CD4-positive, alpha-beta T cell treated with Interleukin-12 subunit alpha and Interleukin-12 subunit beta, for 1 hour (primary cell): ENCODE measurements at regions not wholly inside any gene's neighbourhood (a gene's known extent, or its start where the extent isn't known, plus 50 kb on each side); places are given as distances from the start of the nearest gene placed in this dataset.
"Not testable (repeated sequence)": the region's sequence is repeated elsewhere in the genome, so short reads cannot be mapped to it uniquely, and the experiment has no call there.

Source experiments
- DNase-seq: peaks from one replicate; pipeline ENCODE4 v3.0.0-alpha.2; 2020

DNA sequence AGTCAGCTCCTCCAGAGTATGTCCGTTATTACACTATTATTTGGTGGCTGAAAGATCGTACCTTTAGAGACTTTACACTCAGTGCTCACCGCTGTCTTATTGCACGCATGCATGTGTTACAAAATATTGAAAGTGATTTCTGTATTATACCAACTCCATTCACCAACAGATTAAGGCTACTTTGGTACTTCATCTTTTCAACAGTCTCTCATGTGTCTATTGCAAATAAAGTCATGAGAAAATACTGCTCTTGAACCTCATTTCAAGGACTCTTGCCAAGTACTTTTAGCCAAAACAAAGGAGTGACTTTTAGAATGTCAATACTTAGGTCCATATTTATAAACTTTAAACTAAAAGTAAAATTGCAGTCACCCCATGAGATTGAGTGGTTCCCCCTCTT lies 503.6 kb downstream of the TMEM121 start:
- no peak for DNase-seq

DNA sequence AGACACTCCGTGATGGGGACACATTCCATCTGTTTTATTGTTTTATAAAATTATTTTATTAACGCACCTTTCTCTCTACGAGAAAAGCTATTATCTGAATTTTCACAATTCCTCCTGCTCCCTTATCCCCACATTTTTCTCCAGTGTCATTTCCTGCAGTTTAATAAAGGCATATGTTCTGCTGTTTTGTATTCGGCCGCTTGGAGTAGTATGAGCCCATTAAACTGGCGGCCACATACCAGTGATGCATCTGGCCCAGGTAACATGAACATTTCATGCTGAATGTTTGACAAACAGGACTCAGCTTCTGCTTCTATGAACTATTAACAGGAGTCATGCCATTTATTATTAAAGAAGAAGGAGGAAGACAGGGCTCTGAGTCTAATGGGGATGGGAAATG lies 511.0 kb downstream of the TMEM121 start:
- DNase-seq, result no peak

DNA sequence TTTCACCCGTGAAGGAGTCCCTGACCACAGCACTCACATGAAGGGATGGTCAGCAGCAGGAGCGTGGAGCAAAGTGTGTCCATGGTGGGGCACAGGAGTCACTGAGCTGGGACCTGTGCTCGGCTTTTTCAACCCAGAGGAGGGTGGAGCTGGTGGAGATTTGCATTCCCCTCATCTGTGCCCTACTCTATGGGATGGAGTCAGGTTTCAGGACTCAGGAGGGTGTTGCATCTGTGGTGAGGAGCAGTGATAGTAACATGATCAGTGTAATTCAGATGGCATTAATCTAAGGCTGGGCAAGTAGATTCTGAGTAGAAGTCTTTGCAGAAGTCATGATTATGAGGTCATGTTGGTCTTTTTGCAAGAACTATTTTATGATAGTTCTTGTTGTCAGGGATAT lies 511.9 kb downstream of the TMEM121 start:
- no peak for DNase-seq

DNA sequence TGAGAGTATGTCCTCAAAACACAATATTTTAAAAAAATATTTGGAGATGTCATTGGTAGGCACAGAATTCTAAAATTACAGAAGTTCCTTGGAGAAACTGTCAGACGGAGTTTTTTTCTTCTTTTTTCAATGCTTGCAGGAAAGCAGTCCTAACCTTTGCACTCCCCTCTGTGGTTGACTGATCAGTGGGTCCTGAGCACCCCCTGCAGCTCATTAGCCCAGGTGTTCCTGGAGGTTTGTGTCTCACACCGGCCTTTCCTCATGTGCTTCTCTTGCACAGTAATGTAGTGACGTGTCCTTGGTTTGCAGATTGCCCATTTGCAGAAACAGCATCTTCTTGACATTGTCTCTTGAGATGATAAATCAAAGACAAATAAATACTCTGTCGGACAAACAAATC lies 513.0 kb downstream of the TMEM121 start:
- DNase-seq, result peak; percentile 44

DNA sequence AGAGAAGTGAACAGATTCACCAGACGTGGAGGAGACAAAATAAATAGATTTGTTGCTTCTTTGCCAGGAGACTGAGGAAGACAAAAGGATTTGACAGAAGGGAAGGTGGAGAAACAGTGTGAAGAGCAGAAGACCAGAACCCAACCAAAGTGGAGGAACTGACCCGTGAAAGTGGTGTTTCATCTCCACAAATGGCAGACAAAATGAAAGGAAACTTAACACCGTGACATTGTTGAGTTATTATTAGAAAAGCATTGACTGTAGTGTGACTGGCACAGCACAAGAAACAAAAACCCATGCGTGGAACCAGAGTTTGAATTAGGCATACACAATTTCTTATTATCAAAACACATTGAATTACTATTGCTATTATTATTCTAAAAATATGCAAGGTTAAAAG lies 518.1 kb downstream of the TMEM121 start:
- DNase-seq, result no peak

DNA sequence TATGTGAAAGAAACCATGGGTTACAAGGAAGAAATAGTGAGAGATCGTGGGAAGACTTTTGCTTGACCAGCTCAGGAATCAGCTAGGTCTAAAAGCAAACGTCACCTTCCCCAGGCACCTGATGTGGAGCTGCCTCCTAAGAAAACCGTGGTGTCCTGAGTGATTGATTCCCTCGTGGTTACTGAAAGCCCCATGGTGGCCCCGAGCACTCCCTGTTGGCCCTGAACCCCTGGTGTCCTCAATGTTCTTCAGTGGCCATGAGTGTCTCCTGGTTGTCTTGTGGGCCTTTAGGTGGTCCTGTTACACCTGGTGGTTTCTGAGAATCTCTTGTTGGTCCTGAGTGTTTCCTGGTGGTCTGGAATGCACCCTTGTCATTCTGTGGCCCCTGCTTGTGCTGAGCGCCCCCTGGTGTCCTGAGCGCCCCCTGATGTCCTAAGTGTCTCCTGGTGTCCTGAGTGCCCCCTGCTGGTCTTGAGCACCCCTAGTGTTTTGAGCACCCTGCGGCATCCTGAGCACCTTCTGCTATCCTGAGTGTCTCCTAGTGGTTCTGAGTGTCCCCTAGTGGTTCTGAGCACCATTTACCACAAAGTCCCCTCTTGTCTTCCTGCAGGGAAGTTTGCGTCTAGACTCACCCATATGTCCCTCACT lies 518.7 kb downstream of the TMEM121 start:
- peak; percentile 80 for DNase-seq

DNA sequence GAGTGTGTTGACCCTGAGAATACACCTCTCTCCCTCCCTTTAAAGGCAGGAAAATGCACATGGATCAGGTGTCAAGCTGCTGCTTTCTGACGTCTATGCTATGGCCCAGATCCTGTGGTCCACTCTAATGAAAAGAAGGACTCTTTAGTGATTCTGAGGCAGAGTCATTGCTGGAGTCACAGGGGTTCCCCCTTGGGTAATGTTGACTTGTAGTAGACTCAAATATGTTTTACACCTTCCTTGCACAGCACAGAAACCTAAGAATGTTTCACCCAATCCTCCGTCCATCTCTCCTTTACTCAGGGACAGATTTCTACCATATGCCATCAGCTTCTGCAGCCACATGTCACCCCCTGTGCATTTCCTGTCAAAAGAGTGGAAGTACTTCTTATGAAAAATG lies 525.4 kb downstream of the TMEM121 start:
- no peak for DNase-seq

DNA sequence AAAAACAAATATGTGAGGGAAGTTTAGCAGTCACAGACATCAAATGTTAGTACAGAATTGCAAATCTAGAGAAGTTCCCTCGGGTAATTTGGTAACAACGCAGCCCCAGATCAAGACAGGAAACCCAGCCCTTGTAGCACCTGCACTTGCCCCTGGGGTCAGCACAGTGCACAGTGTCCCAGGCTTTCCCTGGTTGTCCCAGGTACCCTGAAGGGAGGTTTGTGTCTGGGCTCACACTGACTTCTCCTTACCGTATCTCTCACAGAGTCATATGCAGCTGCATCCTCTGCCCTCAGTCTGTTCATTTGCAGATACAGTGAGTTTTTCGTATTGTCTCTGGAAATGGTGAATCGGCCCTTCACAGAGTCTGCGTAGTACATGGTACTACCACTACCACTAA lies 528.9 kb downstream of the TMEM121 start:
- DNase-seq, result no peak

DNA sequence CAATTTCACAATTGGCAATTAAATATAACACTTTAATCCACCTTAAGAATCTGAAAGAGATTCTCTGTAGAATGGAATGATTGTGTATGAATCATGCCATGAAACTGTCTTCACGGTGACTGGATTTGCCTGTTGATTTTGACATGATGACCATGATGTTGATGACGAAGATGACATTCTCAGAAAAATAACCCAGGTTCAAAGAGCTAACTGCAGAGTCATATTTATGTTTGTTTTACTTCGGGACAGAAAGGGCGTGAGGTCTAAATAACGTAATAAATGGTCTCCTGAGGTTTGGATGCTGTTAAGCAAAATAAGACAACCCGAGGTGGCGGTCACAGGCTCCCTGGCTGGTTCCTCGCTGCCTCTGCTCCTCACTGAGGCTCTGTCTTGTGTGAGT lies 532.0 kb downstream of the TMEM121 start:
- no peak for DNase-seq

DNA sequence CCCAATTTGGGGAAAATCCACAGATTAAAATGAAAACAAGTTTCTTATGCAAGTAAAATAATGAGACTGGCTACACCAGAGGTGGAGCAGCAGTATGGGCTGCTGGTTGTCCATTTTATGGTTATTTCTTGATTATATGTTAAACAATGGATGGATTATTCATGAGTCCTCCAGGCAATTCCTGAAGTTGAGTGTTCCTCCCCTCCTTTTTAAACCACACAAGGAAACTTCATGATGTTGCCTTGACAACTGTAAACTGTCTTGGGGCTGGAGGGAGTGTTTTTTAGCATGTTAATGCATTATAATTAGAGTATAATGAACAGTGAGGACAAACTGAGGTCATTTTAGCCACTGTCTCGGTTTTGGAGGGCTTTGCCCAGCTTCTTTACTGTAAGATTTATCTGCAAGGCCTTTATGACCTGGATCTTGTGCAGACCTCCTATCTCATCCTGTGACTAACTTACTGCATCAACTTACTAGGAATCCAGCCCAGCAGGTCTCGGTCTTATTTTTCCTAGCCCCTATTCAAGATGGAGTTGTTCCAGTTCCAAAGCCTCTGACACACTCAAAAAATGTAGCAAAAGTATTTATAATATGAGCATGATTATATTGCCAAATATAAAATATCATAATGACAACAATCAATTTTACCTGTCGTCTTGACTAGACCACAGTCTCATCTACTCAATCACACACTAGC lies 534.0 kb downstream of the TMEM121 start:
- no peak for DNase-seq

DNA sequence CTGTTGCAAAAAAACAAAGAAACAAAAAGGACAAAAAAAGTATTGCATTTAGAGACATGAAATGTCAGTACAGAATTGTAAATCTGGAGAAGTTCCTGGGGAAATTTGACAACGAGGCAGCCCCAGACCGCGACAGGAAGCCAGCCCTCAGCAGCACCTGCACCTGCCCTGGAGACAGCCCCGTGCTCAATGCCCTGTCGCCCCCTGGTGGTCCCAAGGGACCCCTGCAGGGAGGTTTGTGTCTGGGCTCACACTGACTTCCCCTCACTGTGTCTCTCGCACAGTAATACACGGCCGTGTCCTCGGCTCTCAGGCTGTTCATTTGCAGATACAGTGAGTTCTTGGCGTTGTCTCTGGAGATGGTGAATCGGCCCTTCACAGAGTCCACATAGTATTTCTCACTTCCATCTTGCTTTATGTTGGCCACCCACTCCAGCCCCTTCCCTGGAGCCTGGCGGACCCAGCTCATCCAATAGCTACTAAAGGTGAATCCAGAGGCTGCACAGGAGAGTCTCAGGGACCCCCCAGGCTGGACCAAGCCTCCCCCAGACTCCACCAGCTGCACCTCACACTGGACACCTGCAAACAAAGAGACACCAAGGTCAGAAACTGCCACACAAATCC lies 535.6 kb downstream of the TMEM121 start:
- DNase-seq, result peak; percentile 87

DNA sequence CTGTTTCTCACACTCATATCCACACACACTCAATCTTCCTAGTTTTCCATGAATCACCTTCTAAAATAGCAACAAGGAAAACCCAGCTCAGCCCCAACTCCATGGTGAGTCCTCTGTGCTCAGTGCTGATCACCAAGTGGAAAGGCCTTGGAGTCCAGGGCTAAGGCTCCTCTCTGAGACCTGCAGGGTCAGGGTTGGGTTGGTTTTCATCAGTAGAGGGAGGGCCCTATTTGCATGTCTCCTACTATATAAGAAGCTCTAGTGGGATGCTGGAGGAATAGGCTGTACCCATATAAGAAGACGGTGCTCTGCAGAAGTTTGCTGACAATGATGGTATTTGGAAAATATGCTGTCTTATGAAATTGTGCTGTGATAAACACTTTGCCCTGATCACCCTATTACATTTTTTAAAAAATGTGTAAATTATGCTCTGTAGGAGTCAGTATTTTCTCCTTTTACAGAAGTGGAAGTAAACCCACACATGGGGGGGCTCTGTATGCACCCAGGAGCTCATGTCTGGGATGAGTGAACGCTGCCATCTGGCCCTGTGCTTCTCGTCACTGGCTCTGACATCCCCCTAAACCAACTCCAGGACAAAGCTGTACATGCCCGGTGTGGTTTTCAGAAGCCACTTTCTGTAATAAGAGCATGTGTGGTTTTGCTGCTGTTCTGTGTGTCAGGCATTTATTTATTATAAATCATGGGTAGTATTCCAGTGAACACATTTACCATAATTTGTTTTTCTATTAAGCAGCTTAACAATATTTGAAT lies 536.3 kb downstream of the TMEM121 start:
- DNase-seq, result no peak

DNA sequence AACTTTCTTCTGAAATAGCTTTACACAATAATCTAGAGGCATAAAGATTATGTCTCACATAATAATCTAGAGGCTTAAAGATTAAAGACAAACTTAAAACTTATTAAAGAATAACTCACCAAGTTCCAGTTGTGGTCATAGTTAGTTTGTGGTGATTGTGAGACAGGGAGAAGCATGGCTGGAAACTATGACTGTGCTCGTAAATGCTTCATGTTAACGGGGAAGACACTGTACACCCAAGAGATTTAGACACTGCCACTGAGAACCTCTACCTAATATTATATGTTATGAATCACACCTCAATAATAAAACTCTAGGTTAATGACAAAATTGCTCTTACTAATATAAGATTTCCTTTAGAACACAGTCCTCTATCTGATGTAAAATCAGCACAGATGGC lies 541.6 kb downstream of the TMEM121 start:
- no peak for DNase-seq

DNA sequence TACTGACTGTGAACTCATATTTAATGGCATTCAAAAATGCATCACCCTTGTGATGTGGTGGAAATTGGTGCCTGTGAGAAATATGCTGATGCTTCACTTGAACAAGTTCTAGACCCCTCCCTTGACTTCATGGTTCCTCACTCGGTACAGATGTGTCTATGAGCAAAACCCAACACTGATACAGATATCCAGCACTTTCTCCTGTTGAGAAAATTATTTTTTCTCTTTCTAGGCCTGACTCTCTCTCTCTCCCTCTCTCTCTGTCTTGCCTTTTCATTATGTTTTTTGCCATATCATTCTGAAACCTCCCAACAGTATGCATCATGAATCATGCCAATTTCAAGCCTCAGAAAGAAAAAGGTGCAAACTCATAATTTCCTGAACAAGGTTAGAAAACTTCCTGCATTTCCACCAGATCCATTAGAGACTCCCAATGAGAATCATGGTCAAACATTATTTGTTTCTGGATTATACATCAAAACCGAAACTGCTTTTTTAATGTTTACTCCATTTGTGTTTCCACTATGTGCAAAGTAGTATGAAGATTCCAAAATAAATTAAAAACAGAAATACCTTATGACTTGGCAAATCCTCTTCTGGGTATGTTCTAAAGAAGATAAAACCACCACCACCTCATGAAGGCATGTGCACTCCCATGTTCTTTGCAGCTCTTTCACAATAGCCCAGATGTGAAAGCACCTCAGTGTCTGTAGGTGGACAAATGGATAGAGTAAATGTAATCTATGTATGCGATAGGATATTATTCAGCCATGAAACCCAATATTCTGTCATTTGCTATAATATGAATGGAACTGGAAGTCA lies 543.6 kb downstream of the TMEM121 start:
- no peak for DNase-seq

DNA sequence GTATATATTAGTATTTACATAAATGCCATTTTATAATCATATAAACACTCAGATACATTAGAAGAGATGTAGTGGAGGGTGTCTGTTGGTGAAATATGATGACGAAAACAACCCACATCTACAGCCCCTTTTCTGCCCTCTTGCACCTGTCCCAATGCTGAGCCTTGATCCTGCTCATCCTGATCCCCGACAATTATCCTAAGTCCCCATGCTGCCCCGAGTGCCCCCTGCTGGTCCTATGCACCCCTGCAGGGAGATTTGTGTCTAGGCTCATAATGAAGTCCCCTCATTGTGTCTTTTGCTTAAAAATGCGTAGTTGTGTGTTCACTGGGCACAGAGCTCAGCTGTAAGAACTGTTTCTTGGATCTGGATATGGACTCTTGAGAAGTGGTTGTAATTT lies 554.5 kb downstream of the TMEM121 start:
- no peak for DNase-seq

DNA sequence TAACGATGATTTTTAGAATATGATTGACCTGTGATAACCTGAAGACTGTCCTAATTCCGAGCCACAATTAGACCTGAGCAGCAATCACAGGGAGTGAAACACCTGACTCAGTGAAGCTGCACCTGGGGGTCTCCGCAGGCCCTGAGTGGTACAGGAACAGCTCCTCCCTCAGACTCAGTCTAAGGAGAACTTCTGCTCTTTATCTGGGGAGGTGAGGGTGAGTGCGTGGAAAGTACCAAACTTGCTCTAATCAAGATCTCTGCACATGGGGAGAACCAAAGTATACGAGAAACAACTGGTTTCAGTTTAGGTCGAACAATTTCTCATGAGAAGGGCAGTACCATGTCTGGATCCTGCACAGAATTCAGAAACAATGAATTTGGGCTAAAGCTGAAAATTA lies 555.3 kb downstream of the TMEM121 start:
- DNase-seq, result not testable (repeated sequence)

DNA sequence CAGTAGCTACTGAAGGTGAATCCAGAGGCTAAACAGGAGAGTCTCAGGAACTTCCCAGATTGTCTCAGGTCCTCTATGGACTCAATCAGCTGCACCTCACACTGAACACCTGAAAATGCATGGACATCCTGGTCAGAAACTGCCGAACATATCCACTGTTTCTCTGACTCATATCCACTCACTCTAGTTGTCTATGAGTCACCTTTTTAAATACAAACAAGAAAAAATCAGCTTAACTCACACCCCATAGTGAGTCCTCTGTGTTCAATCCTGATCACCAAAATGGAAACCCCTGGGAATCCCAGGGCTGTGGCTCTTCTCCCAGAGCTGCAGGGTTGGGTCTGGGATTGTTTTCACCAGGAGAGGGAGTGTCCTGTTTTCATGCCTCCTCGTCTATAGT lies 556.7 kb downstream of the TMEM121 start:
- no peak for DNase-seq

DNA sequence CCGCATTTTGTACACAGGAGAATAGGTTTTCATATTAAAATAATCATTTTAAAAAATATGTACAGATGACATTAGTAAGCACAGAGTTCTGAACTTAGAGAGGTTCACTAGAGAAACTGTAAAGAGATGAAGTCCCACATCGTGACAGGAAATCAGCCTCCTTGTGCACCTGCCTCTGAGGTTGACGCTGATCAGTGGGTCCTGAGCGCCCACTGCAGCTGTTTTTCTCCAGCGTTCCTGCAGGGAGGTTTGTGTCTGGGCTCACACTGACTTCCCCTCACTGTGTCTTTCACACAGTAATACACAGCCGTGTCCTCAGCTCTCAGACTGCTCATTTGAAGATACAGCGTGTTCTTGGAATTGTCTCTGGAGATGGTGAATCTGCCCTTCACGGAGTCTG lies 561.5 kb downstream of the TMEM121 start:
- no peak for DNase-seq

DNA sequence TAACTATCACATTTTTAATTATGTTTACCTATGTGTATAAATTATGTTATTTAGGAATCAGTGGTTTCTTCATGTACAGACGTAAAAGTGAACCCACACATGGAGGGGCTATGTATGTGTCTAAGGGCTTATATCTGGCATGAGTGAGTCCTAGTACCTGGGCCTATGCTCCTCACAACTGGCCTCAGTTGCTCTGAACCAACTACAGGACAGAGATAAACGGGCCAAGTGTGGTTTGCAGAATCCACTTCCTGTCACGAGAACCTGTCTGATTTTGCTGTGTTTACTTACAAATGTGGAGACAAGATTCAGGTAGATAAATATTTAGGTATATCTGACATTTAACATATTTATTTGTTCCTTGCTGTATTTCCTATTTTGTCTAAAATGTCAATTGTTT lies 562.5 kb downstream of the TMEM121 start:
- DNase-seq, result not testable (repeated sequence)

DNA sequence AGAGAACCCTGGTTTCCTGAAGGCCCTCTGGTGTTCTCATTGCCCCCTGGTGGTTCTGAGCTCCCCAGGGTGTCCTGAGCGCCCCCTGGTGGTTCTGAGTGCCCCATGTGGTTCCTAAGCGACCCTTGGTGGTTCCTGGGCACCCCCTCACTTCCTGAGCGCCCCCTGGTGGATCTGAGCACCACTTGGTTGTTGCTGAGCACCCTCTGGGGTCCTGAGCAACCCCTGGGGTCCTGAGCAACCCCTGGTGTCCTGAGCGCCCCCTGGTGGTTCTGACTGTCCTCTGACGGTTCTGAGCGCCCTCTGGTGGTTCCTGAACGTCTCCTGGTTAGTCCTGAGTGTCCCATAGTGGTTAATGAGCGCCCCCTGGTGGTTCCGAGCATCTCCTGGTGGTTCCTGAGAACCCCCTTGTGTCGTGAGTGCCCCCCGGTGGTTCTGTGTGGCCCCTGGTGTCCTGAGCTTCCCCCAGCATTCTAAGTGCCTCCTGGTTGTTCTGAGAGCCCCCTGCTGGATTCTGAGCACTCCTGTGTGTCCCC lies 568.3 kb downstream of the TMEM121 start:
- peak; percentile 45 for DNase-seq

DNA sequence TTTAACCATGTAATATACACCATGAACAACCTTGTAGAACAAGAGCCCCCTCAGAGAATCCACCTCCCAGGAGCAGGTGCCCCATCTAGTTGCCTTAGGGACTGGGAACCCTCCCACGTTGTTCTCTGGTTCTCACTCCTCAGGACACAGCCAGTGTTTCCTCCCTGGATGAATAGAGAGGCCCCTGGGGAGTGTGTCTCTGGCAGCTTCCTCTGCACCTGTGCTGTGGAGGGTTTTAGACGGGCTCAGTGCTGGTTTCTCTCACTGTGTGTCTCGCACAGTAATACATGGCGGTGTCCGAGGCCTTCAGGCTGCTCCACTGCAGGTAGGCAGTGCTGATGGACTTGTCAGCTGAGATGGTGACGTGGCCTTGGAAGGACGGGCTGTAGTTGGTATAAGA lies 581.3 kb downstream of the TMEM121 start:
- no peak for DNase-seq

DNA sequence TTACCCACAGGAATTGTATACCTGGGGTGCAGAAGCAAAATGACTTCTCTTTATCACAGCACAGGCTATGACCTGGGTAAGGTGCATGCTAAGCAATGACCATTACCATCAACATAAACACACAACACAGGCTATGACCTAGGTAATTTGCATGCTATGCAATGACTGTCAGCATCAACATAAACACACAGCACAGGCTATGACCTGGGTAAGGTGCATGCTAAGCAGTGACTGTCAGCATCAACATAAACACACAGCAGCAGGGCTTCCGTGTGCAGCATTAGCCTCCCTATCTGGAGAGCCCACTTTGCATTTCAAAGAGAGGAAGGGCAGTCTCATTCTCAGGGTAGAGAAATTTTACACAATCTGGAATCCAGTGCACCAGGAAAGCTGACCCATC lies 583.0 kb downstream of the TMEM121 start:
- no peak for DNase-seq

DNA sequence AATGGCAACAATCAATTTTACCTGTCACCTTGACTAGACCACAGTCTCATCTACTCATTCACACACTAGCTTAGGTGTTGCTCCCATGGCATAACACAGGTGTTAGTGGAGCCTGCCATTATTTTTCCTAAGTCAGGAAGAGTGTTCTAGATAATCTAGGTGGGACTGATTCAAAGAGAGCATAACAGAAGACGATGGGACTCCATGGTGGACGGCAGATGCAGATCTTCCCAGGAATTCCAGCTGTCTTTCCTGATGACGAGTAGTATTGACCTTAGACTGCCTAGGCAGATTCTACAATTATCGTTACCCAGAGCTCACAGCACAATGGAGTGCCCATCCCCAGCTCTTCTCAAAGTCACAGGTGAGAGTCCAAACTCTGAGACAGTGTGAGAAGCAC lies 589.0 kb downstream of the TMEM121 start:
- no peak for DNase-seq
